Activated naive CD8-positive, alpha-beta T cell (primary cell): ENCODE measurements at regions not wholly inside any gene's neighbourhood (a gene's known extent, or its start where the extent isn't known, plus 50 kb on each side); places are given as distances from the start of the nearest gene placed in this dataset.

Experiments
- H3K27ac Mint-ChIP-seq: one replicate; pipeline ENCODE4 v1.8.0; 2021; ENCODE audit warnings: mixed read lengths
- H3K27me3 Mint-ChIP-seq: one replicate; pipeline ENCODE4 v1.8.0; 2021; ENCODE audit warnings: mixed read lengths
- H3K36me3 Mint-ChIP-seq: one replicate; pipeline ENCODE4 v1.8.0; 2021; ENCODE audit warnings: mixed read lengths
- H3K4me1 Mint-ChIP-seq: one replicate; pipeline ENCODE4 v1.8.0; 2021; ENCODE audit warnings: low read depth, mixed read lengths
- H3K4me3 Mint-ChIP-seq: one replicate; pipeline ENCODE4 v1.8.0; 2021; ENCODE audit warnings: mild to moderate bottlenecking, mixed read lengths
- H3K9me3 Mint-ChIP-seq: one replicate; pipeline ENCODE4 v1.8.0; 2021; ENCODE audit warnings: low read depth, mixed read lengths

DNA sequence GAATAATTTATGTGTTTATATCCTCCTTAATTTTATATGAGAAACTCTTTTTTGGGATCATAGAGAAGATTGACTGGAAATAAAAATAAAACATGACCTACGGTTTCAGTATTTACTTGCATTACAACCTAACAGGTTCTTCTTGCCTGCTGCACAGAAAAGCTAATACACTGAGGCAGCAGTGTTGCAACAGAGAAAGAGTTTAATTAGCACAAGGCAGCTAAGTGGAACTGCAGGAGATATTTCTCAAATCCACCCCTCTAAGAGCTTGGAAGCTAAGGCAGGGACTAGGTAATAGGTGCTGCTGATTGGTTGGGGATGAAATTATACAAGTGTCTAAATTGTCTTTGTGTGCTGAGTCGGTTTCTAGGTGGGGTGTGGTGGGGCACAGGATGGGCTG lies 380.9 kb downstream of the DIRAS2 start:
- Mint-ChIP-seq H3K27ac (no peak overlapping the region), H3K36me3 (no peaks in the 10 kb centered on the region), H3K9me3 (peaks cover 15% of the 10 kb centered on the region), H3K27me3 (peaks cover 11% of the 10 kb centered on the region), H3K4me1 (no peaks in the 10 kb centered on the region), H3K4me3 (no peak overlapping the region)

DNA sequence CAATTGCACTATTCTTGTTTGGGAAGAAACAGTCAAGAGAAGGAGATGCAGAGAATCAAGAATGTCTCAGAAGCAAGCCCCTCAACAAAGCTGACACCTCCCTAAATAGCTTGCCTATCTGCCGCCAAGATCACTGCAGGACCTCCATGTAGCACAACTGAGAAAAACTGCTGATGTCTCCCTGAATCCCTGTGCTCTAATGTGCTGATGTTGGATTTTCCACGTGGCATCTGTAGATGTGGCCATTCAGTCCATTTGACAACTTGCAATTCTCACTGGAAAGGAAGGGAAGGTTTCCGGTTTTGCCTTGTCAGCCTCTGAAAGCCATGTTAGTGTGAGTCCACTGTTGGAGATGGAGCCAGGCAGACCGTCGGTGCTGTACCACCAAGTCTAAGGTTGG lies 374.0 kb downstream of the DIRAS2 start:
- H3K4me3 Mint-ChIP-seq, result no peak overlapping the region
- no peak overlapping the region for H3K27ac Mint-ChIP-seq
- no peaks in the 10 kb centered on the region for H3K36me3 Mint-ChIP-seq
- H3K4me1 Mint-ChIP-seq, result no peaks in the 10 kb centered on the region
- H3K27me3 Mint-ChIP-seq, result peaks cover 13% of the 10 kb centered on the region
- H3K9me3 Mint-ChIP-seq, result no peaks in the 10 kb centered on the region

DNA sequence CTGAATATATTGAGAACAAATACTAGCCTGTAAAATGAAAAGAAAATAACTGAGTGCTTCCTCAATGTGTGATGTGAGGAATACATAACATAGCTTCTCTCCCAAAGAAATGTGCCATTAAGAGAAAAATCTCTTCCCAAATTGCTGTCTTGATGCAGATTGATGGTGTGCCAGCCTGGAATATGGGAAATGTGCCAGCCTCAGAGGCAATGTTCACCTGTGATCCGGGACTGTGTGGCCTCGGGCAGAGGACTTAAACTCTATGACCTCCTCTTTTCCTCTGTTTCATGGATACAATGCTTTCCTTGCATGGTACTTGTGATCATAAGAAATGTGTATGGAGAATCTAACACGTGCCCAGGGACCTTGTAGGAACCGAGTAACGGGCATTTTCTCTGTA lies 370.9 kb downstream of the DIRAS2 start:
- H3K27ac Mint-ChIP-seq, result no peak overlapping the region
- H3K36me3 Mint-ChIP-seq, result no peaks in the 10 kb centered on the region
- H3K27me3 Mint-ChIP-seq, result peaks cover 15% of the 10 kb centered on the region
- no peaks in the 10 kb centered on the region for H3K4me1 Mint-ChIP-seq
- H3K9me3 Mint-ChIP-seq, result no peaks in the 10 kb centered on the region
- no peak overlapping the region for H3K4me3 Mint-ChIP-seq

DNA sequence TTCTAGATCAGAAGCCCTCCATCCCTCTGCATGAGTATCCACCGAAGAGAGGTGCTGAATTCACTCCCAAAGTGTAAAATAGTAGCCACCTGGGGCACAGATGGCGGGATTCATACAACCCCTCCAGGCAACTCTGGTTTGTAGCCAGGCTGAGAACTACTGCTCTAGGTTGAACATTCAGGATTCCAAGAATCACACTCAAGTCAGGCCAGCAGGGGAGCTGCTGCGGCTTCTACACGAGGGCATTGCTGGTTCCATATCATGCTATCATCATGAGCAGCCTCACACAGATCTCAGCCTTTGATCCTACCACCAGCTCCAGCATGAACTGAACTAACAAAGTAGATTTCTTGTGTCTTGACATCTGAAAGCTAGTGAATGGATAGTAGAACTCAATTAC lies 367.9 kb downstream of the DIRAS2 start:
- H3K36me3 Mint-ChIP-seq, result no peaks in the 10 kb centered on the region
- peaks cover 12% of the 10 kb centered on the region for H3K27me3 Mint-ChIP-seq
- no peak overlapping the region for H3K4me3 Mint-ChIP-seq
- H3K9me3 Mint-ChIP-seq, result no peaks in the 10 kb centered on the region
- H3K27ac Mint-ChIP-seq, result no peak overlapping the region
- H3K4me1 Mint-ChIP-seq, result no peaks in the 10 kb centered on the region

DNA sequence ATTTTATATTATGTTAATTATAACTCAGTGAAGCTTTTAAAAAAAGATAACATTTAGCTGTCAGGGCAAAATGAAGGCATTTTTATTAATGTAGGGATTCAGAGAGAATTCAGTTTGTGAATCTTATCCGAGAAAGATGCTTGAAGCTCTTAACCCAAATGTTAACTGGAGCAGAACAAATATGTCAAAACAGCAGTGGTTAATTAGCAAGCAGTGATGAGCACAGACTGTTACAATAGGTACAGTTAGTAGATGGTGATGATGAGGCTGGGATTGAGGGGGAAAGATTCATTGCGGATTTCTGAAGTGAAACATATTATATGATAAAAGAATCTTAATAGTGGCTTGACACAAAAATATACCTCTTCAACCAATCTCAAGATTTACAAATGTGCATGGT lies 356.7 kb downstream of the DIRAS2 start:
- Mint-ChIP-seq H3K36me3 (no peaks in the 10 kb centered on the region), H3K4me1 (no peaks in the 10 kb centered on the region), H3K4me3 (no peak overlapping the region), H3K9me3 (no peaks in the 10 kb centered on the region), H3K27me3 (peaks cover 4% of the 10 kb centered on the region), H3K27ac (no peak overlapping the region)

DNA sequence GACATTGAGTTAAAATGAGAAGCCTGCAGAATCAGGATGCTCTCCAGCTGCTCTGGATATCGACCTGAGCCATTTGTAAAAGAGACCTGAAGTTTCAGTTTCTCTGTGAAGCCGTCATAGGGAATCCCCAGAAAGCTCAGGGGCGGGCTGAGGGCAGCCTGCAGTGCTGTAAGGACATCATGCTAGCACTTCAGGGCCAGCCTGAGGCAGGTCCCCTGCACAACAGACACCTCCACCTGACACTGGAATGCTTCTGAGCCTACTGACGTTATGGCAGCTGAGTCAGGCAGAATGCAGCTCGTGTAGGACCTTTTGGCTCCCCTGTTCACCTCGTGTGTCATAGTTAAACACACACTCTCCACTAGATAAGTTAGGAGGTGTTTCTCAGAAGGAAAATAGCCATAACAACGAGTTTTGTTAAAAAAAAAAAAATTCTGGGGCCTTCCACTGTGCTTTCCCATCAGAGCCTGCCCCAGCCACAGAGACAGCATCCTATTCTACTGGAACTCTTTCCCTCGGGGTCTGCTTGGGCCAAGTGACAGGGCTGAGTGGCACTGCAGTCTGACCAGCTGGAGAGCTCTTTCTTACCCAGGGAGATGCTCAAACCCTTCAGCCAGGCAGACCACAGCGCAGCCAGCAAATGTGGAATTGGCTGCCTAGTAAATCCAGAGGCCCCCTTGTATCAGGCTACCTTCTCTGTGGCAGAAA lies 354.9 kb downstream of the DIRAS2 start:
- Mint-ChIP-seq H3K4me1 (no peaks in the 10 kb centered on the region), H3K27ac (no peak overlapping the region), H3K36me3 (no peaks in the 10 kb centered on the region), H3K27me3 (no peaks in the 10 kb centered on the region), H3K9me3 (no peaks in the 10 kb centered on the region), H3K4me3 (no peak overlapping the region)

DNA sequence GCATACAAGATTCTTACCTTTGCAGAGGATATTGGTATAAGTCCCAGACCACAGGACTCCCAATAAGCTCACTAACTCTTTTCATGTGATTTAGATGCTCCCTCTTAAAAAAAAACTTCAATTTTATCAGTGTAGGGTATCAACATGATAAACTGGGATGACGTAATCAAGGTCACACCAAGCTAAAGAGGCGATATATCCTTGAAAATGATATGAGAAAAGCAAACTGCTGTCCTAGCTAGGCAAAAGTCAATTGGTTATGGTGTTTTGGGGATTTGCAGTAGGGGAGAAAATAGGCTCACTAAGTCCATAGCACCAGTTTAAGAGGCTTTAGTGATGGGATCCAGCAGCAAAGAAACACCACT lies 354.4 kb downstream of the DIRAS2 start:
- H3K4me1 Mint-ChIP-seq, result no peaks in the 10 kb centered on the region
- no peak overlapping the region for H3K27ac Mint-ChIP-seq
- H3K27me3 Mint-ChIP-seq, result no peaks in the 10 kb centered on the region
- no peaks in the 10 kb centered on the region for H3K36me3 Mint-ChIP-seq
- H3K4me3 Mint-ChIP-seq, result no peak overlapping the region
- no peaks in the 10 kb centered on the region for H3K9me3 Mint-ChIP-seq

DNA sequence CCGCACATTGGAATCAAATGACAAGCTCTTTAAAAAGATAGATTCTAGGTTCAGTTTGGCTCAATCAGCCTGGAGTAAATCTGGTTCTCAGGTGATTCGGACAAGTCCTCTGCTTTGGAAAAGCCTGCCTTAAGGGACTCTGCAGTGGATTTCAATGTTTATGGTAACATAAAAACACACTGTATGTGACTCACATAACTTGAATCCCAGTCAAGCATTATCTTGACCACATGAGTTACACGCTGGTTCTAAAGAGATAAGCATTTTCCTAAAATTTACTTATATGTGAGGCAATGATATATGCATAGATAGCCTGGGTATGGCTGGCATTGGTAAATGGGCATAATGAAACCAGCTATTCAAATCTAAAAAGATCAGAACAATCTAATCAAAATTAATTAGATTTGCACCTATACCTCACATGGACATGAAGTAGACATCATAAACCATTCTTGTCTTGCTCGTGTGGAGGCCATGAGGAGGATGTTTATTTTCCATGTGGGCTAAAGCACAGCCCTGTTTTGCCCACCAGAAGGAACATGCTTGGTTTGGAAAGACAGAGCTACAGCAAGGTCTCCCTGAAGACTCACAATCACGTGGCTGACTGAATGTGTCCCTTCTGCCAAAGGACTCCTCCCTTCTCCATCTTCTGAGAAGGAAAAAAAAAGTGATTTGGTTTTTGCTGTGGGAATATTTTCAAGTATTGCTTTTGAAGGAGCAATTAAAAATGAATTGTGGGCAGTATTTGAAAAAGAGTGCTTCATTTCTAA lies 351.7 kb downstream of the DIRAS2 start:
- Mint-ChIP-seq H3K27me3 (peaks cover 3% of the 10 kb centered on the region), H3K4me1 (no peaks in the 10 kb centered on the region), H3K9me3 (no peaks in the 10 kb centered on the region), H3K36me3 (no peaks in the 10 kb centered on the region), H3K4me3 (no peak overlapping the region), H3K27ac (no peak overlapping the region)

DNA sequence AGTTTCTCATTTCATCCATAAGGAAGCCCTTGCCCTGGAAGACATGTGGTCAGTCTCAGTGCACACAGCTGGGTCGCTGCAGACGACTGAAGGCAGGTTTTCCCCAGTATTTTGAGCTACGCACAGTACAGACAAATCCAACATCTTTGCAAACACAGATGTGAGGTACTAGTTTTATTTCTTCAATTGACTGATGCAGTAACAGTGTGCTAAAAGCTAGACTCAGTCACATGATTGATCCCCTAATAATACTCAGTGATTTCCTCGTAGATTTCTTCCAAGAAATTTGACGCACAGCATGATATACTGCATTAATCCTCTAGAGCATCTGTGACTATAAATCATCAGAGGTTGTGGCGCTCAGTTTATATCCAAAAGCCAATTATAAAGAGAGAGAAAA lies 346.1 kb downstream of the DIRAS2 start:
- H3K9me3 Mint-ChIP-seq, result no peaks in the 10 kb centered on the region
- no peaks in the 10 kb centered on the region for H3K4me1 Mint-ChIP-seq
- H3K27ac Mint-ChIP-seq, result no peak overlapping the region
- H3K4me3 Mint-ChIP-seq, result no peak overlapping the region
- H3K27me3 Mint-ChIP-seq, result peaks cover 9% of the 10 kb centered on the region
- no peaks in the 10 kb centered on the region for H3K36me3 Mint-ChIP-seq

DNA sequence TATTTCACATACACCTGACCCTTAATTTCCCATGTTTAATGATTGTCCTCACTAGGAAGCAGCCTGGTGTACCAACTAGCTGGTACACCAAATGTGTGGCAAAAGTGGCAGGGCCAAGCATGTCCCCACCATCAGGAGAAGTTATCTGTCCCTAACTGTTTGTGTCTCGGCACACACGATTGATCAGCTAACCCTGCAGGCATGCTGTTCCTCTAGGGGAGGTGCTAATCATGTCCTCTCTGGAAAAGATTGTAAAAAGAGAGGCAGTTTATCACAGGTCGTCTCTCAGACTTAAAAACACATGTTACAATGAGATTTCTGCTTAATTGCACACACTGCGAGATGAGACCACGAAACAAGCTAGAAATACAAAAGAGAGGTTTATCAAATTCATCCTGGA lies 342.7 kb downstream of the DIRAS2 start:
- H3K27me3 Mint-ChIP-seq, result peaks cover 24% of the 10 kb centered on the region
- no peak overlapping the region for H3K27ac Mint-ChIP-seq
- no peaks in the 10 kb centered on the region for H3K36me3 Mint-ChIP-seq
- no peak overlapping the region for H3K4me3 Mint-ChIP-seq
- H3K9me3 Mint-ChIP-seq, result no peaks in the 10 kb centered on the region
- H3K4me1 Mint-ChIP-seq, result no peaks in the 10 kb centered on the region

DNA sequence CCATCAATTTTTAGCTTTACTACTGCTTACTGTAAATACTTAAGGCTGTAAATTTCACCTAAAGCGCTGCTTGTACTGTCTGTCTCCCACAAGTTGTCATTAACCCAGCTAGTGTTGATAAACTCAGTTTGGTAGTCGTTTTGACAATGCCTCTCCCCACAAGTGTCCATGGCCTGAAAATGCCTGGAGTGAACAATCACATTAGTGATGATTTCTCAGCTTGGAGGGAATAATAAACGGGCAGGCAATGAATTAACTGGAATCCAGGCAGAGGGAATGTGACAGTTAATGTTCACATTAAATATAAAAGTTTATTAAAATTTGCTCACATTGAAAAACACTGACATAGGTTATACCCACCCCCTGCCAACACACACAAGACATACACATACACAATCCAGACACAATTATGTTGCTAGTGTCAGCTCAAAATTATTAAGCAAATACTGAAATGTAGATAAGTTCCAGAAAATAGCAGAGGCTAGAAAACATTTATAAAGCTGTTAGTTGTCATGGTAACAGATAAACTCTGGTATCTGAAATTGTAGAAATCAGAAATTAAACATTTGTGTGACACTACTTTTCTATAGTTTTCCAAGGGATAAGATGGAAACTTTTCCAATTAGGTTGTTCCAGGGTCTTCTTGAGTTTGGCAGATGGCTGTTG lies 341.9 kb downstream of the DIRAS2 start:
- Mint-ChIP-seq H3K36me3 (no peaks in the 10 kb centered on the region), H3K27me3 (peaks cover 25% of the 10 kb centered on the region), H3K4me1 (no peaks in the 10 kb centered on the region), H3K27ac (no peak overlapping the region), H3K4me3 (no peak overlapping the region), H3K9me3 (no peaks in the 10 kb centered on the region)

DNA sequence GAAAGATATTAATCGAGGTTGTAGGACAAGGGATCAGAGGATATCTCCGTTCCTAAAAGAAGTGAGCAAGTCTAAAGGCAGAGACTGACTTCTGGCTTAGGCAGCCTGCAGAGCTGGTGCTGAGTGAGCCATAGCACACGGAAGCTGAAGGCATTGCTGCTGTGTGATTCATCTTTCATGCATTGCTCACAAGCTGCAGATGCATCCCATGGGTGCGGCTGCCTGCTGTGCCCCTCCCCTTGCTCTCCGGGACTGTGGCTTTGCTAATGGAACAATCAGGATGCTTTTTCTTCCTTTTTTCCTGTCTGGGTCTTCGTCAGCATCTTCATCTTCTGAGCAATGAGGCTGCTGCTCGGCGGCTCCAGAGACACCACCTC lies 341.4 kb downstream of the DIRAS2 start:
- no peak overlapping the region for H3K4me3 Mint-ChIP-seq
- H3K36me3 Mint-ChIP-seq, result no peaks in the 10 kb centered on the region
- H3K27me3 Mint-ChIP-seq, result peaks cover 22% of the 10 kb centered on the region
- no peak overlapping the region for H3K27ac Mint-ChIP-seq
- H3K4me1 Mint-ChIP-seq, result no peaks in the 10 kb centered on the region
- no peaks in the 10 kb centered on the region for H3K9me3 Mint-ChIP-seq

DNA sequence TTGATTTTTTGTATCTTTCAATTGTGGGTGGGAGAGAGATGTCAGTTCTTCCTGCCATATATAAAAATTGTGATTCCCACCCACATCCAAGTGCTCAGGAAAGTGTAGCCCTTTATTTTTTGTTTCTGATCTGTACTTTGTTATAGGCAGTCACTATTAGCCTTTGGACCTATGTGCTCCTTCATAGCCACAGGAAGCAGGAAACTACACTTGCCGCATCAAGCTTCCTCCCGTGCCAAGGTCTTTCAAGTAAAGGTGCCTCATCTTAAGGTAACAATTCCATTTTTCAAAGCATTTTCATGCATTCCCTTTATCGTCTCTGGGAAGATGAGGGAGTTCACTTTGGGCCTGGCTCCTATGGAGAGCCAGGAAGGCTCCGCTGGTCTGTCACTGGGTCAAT lies 339.0 kb downstream of the DIRAS2 start:
- no peaks in the 10 kb centered on the region for H3K4me1 Mint-ChIP-seq
- H3K36me3 Mint-ChIP-seq, result no peaks in the 10 kb centered on the region
- peaks cover 20% of the 10 kb centered on the region for H3K27me3 Mint-ChIP-seq
- H3K4me3 Mint-ChIP-seq, result no peak overlapping the region
- H3K27ac Mint-ChIP-seq, result no peak overlapping the region
- no peaks in the 10 kb centered on the region for H3K9me3 Mint-ChIP-seq

DNA sequence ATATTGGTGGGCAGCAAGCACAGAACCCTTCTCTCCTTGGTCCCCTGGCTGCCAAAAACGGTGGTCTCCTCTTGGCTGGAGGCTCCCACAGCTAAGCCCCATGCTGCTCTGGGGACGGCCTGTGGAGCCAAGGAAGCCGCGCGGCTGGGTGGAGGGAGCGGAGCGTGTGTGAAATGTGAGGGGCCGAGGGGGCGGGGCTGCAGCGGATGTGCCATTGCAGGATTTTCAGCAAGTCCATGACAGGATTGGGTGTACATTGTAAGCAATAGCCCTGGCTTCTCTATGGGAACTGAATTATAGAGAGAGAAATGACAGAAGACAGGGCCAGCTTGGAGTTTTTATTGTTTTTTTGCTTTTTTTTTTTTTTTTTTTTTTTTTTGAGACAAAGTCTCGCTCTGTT lies 336.5 kb downstream of the DIRAS2 start:
- no peaks in the 10 kb centered on the region for H3K36me3 Mint-ChIP-seq
- H3K27me3 Mint-ChIP-seq, result peaks cover 21% of the 10 kb centered on the region
- H3K9me3 Mint-ChIP-seq, result no peaks in the 10 kb centered on the region
- H3K4me1 Mint-ChIP-seq, result no peaks in the 10 kb centered on the region
- no peak overlapping the region for H3K4me3 Mint-ChIP-seq
- H3K27ac Mint-ChIP-seq, result no peak overlapping the region

DNA sequence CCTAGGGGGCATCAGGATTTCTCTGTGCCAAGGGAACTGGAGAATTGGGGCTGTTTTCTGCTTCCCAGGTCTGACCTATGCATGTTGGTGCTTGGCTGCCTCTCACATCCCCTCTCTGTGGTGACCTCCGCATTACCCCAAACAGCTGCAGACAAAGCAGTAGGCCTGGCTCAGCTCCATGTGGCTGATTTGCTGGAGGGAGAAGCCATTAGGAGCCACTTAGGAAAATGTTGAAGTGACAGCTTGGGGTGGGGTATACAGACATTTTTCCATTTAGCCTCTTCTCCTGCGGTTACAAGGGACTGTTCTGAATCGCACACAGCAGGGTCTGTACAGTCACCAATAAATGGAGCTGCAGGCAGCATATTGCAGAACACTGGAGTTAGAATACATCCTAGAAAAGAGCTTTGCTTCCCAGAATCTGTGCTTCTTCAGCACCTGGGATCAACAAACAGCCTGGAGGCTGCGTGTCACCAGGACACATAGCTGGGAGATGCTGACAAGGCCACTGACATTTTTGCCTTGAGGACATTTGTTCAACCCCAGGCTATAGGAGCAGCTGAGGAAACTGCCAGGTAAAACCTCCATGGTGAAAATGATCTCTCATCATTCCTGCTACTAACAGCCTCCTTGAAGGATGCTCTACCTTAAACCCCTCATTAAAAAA lies 335.3 kb downstream of the DIRAS2 start:
- H3K27ac Mint-ChIP-seq, result no peak overlapping the region
- H3K4me1 Mint-ChIP-seq, result no peaks in the 10 kb centered on the region
- no peak overlapping the region for H3K4me3 Mint-ChIP-seq
- H3K9me3 Mint-ChIP-seq, result no peaks in the 10 kb centered on the region
- no peaks in the 10 kb centered on the region for H3K36me3 Mint-ChIP-seq
- H3K27me3 Mint-ChIP-seq, result peaks cover 17% of the 10 kb centered on the region
